ENCODE measurements at regions not wholly inside any gene's neighbourhood (a gene's known extent, or its start where the extent isn't known, plus 50 kb on each side); places are given as distances from the start of the nearest gene placed in this dataset.

DNA sequence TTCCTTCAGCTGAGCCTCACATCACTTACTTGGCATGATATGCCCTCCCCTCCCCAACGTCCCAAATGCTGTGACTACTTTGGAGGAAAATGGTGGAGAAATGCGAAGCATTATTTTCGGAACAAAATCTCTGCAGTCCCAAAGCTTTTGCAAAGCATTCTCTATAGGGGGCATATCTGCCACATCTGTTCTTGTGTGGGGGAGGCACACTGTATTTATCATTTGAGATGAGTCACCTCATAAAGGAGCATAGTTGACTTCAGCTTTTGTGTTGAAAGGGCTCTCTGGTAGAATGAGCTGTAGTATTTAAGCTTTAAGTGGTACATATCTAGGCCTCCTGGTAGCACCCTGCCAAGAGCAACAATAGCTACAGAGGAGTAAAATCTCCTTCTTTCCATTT, 447.5 kb downstream of the ADAMTS20 start:
- Mint-ChIP-seq H3K4me3 (no peak overlapping the region), H3K9me3 (peaks cover 0 to 8% (median 2%) of the 10 kb centered on the region in 11 donors), H3K4me1 (no peaks in the 10 kb centered on the region), H3K27ac (no peak overlapping the region), H3K27me3 (no peaks in the 10 kb centered on the region), H3K36me3 (peaks cover 0 to 3% (median 0%) of the 10 kb centered on the region in 5 donors)
- ATAC-seq (no peak), DNase-seq (no peak)
- H3K27ac ChIP-seq (ENCODE audit: low read depth, low read length) = no peak overlapping the region
- no peaks in the 10 kb centered on the region for H3K4me1 ChIP-seq (ENCODE audit: control insufficient read depth in 2 of 2, insufficient read depth in 2 of 2, low read length in 2 of 2)
- POLR2A ChIA-PET = no interaction called here
- H3K4me3 ChIP-seq (ENCODE audit: low read length) = no peak overlapping the region
- H3K9me3 ChIP-seq (ENCODE audit: control insufficient read depth in 2 of 3, low read length in 3 of 3) = no peaks in the 10 kb centered on the region
- intact Hi-C loops (cut with micrococcal nuclease) = no loop called here
- CTCF ChIA-PET = no interaction called here
- no peaks in the 10 kb centered on the region for H3K27me3 ChIP-seq (ENCODE audit: control insufficient read depth in 2 of 2, insufficient read depth in 2 of 2, low read length in 2 of 2)
- no peaks in the 10 kb centered on the region for H3K36me3 ChIP-seq (ENCODE audit: control insufficient read depth in 2 of 3, insufficient read depth in 3 of 3, low read length in 3 of 3)

DNA sequence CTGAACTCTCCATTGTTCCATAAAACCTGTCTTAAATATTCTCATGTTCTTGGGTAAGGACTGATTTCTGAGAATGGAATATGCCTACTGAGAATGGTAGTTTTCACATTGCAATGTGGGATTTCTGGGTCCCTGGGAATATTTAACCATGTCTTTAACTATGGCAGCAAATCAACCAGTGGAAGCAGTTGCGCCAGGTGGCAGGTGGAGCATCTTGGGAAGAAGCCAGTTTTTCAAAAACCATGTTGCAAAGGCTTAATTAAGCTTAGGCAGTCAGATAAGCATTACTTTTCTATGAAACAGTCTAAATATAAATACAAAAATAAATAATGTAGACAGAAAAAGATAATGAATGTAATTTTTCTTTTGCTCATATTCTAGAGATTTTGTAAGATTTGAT, 448.1 kb downstream of the ADAMTS20 start:
- H3K27ac ChIP-seq (ENCODE audit: low read depth, low read length) = no peak overlapping the region
- DNase-seq (no peak), ATAC-seq (no peak)
- no peaks in the 10 kb centered on the region for H3K27me3 ChIP-seq (ENCODE audit: control insufficient read depth in 2 of 2, insufficient read depth in 2 of 2, low read length in 2 of 2)
- no peaks in the 10 kb centered on the region for H3K27me3 Mint-ChIP-seq
- POLR2A ChIA-PET = no interaction called here
- peaks cover 0 to 6% (median 2%) of the 10 kb centered on the region in 11 donors for H3K9me3 Mint-ChIP-seq
- no peak overlapping the region for H3K27ac Mint-ChIP-seq
- no peaks in the 10 kb centered on the region for H3K4me1 Mint-ChIP-seq
- H3K4me3 Mint-ChIP-seq = no peak overlapping the region
- H3K4me3 ChIP-seq (ENCODE audit: low read length) = no peak overlapping the region
- intact Hi-C loops (cut with micrococcal nuclease) = no loop called here
- H3K36me3 ChIP-seq (ENCODE audit: control insufficient read depth in 2 of 3, insufficient read depth in 3 of 3, low read length in 3 of 3) = no peaks in the 10 kb centered on the region
- no peaks in the 10 kb centered on the region for H3K4me1 ChIP-seq (ENCODE audit: control insufficient read depth in 2 of 2, insufficient read depth in 2 of 2, low read length in 2 of 2)
- no peaks in the 10 kb centered on the region for H3K9me3 ChIP-seq (ENCODE audit: control insufficient read depth in 2 of 3, low read length in 3 of 3)
- CTCF ChIA-PET = no interaction called here
- peaks cover 0 to 3% (median 0%) of the 10 kb centered on the region in 5 donors for H3K36me3 Mint-ChIP-seq

DNA sequence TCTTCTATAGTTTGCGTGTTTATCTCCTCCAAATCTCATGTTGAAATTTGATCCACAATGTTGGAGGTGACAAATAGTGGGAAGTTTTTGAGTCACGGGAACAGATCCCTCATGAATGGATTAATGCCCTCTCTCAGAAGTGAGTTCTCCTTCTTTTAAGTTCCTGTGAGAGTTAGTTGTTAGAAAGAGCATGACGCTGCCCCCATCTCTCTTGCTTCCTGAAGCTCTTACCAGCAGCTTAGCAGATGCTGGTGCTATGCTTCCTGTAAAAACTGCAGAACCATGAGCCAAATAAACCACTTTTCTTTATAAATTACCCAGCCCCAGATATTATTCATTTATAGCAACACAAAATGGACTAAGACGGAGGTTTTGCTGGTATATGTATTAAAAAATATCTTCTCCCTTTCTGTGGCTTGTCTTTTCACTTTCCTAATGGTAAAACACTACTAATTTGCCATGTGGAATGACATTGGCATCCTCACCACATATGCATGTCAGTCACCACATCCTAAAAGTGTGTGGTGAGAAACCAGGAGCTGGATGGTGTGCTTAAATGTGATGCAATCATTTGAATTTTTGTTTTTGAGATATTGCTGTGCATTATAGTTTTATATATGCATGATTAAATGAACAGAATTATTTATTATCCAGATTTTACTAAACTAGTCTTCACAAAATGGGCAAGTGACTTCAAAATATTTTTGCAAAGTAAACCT, 449.3 kb downstream of the ADAMTS20 start:
- intact Hi-C loops (cut with micrococcal nuclease) = no loop called here
- no peaks in the 10 kb centered on the region for H3K36me3 ChIP-seq (ENCODE audit: control insufficient read depth in 2 of 3, insufficient read depth in 3 of 3, low read length in 3 of 3)
- Mint-ChIP-seq H3K36me3 (peaks cover 0 to 3% (median 0%) of the 10 kb centered on the region in 5 donors), H3K9me3 (peaks cover 0 to 6% (median 2%) of the 10 kb centered on the region in 11 donors), H3K27me3 (no peaks in the 10 kb centered on the region), H3K4me3 (no peak overlapping the region), H3K4me1 (no peaks in the 10 kb centered on the region), H3K27ac (no peak overlapping the region)
- no peak overlapping the region for H3K4me3 ChIP-seq (ENCODE audit: low read length)
- no peak for ATAC-seq
- H3K27ac ChIP-seq (ENCODE audit: low read depth, low read length) = no peak overlapping the region
- CTCF ChIA-PET = no interaction called here
- POLR2A ChIA-PET = no interaction called here
- no peaks in the 10 kb centered on the region for H3K27me3 ChIP-seq (ENCODE audit: control insufficient read depth in 2 of 2, insufficient read depth in 2 of 2, low read length in 2 of 2)
- H3K4me1 ChIP-seq (ENCODE audit: control insufficient read depth in 2 of 2, insufficient read depth in 2 of 2, low read length in 2 of 2) = no peaks in the 10 kb centered on the region
- no peak for DNase-seq
- H3K9me3 ChIP-seq (ENCODE audit: control insufficient read depth in 2 of 3, low read length in 3 of 3) = no peaks in the 10 kb centered on the region

DNA sequence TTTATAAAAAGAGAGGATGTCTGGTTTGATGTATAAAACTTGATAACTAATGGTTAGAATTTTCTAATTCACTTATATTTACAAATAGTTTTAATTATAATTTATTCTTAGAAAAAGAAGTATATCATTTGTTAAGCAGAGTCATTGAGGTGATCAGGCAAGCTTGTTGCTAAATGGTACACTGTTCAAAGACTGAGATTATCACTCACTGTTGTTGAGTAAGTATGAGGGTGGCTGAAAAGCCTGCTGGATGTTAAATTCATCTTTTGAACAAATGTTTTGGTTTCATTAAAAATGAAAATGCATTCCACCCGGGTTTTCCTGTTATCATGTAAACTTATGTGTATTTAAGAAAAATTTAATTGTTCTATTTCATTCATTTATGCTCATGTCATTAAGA, 451.8 kb downstream of the ADAMTS20 start:
- intact Hi-C loops (cut with micrococcal nuclease) = no loop called here
- Mint-ChIP-seq H3K36me3 (no peaks in the 10 kb centered on the region), H3K4me1 (no peaks in the 10 kb centered on the region)

DNA sequence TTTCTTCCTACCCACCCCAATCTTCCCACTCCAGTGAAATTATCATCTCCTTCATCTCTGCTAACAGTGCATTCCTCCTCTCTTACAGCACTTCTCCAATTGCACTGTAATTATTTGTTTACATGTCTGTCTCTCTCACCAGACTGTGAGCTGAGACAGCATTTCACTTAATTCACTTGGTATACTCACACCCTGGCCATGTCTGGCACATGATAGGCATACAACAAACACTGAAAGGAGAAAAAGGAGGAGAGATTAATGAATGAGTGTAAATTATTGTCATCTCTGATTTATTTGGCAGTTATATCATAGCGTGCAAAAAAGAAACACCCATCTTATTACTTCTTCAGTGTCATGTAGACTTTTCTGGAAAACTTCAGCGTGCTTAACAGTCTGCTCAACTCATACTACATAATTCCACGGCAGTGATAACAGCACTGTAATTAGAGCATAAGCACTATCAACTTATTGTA, 452.3 kb downstream of the ADAMTS20 start:
- Histone ChIP-seq H3K4me1 (ENCODE audit: control insufficient read depth in 2 of 2, insufficient read depth in 2 of 2, low read length in 2 of 2) (no peaks in the 10 kb centered on the region), H3K4me3 (ENCODE audit: low read length) (no peak overlapping the region), H3K9me3 (ENCODE audit: control insufficient read depth in 2 of 3, low read length in 3 of 3) (no peaks in the 10 kb centered on the region), H3K27ac (ENCODE audit: low read depth, low read length) (no peak overlapping the region), H3K27me3 (ENCODE audit: control insufficient read depth in 2 of 2, insufficient read depth in 2 of 2, low read length in 2 of 2) (no peaks in the 10 kb centered on the region), H3K36me3 (ENCODE audit: control insufficient read depth in 2 of 3, insufficient read depth in 3 of 3, low read length in 3 of 3) (no peaks in the 10 kb centered on the region)
- POLR2A ChIA-PET = no interaction called here
- Mint-ChIP-seq H3K9me3 (peaks cover 0 to 7% (median 0%) of the 10 kb centered on the region in 11 donors), H3K36me3 (no peaks in the 10 kb centered on the region), H3K4me1 (no peaks in the 10 kb centered on the region), H3K27me3 (no peaks in the 10 kb centered on the region), H3K27ac (no peak overlapping the region), H3K4me3 (no peak overlapping the region)
- intact Hi-C loops (cut with micrococcal nuclease) = no loop called here
- CTCF ChIA-PET = no interaction called here
- no peak for DNase-seq
- ATAC-seq = no peak

More for the DNA sequence above, 451.8 kb downstream of the ADAMTS20 start:
- ChIA-PET CTCF (no interaction called here), POLR2A (no interaction called here)
- Mint-ChIP-seq H3K4me3 (no peak overlapping the region), H3K9me3 (peaks cover 0 to 7% (median 0%) of the 10 kb centered on the region in 11 donors), H3K27me3 (no peaks in the 10 kb centered on the region), H3K27ac (no peak overlapping the region)
- no peak overlapping the region for H3K4me3 ChIP-seq (ENCODE audit: low read length)
- H3K27me3 ChIP-seq (ENCODE audit: control insufficient read depth in 2 of 2, insufficient read depth in 2 of 2, low read length in 2 of 2) = no peaks in the 10 kb centered on the region
- H3K4me1 ChIP-seq (ENCODE audit: control insufficient read depth in 2 of 2, insufficient read depth in 2 of 2, low read length in 2 of 2) = no peaks in the 10 kb centered on the region
- no peak for ATAC-seq
- no peak overlapping the region for H3K27ac ChIP-seq (ENCODE audit: low read depth, low read length)
- no peaks in the 10 kb centered on the region for H3K36me3 ChIP-seq (ENCODE audit: control insufficient read depth in 2 of 3, insufficient read depth in 3 of 3, low read length in 3 of 3)
- no peaks in the 10 kb centered on the region for H3K9me3 ChIP-seq (ENCODE audit: control insufficient read depth in 2 of 3, low read length in 3 of 3)
- no peak for DNase-seq

DNA sequence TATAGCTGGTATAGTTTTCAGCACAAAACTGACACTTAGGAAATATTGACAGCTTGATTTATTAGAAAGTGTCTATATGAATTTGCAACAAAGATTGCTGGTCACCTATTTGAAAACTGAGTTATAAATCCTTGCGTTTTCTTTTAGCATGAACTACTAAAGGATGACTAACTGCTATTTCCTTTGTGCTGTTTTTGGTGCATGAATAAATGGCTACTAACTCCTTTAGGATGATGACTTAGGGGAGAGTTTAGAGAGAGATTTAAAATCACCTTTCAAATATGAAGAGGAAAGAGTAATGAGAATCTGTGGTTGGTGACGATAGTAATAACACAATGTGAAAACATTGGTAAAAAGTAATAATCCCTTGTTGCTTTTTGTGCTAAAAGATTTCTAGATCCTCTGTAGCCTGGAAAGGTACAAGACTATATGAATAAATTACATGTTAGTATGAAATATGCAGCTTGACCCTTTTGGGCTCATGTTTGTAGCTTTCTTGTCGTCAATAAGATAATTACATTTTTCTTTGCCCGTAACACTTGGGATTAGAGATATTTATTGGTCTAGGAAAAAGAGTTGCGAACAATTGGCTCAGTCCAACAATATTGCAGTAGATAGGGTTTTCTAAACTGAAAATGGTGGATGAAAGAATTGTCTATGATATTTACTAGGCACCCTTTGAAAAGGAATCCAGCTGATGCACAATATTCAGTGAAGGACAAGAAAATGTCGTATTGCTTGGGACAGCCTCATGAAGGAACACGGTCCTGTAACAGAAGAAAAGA, 453.0 kb downstream of the ADAMTS20 start:
- no peaks in the 10 kb centered on the region for H3K9me3 ChIP-seq (ENCODE audit: control insufficient read depth in 2 of 3, low read length in 3 of 3)
- H3K27ac ChIP-seq (ENCODE audit: low read depth, low read length) = no peak overlapping the region
- ATAC-seq (no peak), DNase-seq (no peak)
- H3K27ac Mint-ChIP-seq = no peak overlapping the region
- peaks cover 0 to 7% (median 0%) of the 10 kb centered on the region in 11 donors for H3K9me3 Mint-ChIP-seq
- intact Hi-C loops (cut with micrococcal nuclease) = no loop called here
- H3K36me3 Mint-ChIP-seq = no peaks in the 10 kb centered on the region
- H3K4me3 Mint-ChIP-seq = no peak overlapping the region
- no peaks in the 10 kb centered on the region for H3K27me3 Mint-ChIP-seq
- no peaks in the 10 kb centered on the region for H3K4me1 ChIP-seq (ENCODE audit: control insufficient read depth in 2 of 2, insufficient read depth in 2 of 2, low read length in 2 of 2)
- no peaks in the 10 kb centered on the region for H3K4me1 Mint-ChIP-seq
- H3K27me3 ChIP-seq (ENCODE audit: control insufficient read depth in 2 of 2, insufficient read depth in 2 of 2, low read length in 2 of 2) = no peaks in the 10 kb centered on the region
- ChIA-PET POLR2A (no interaction called here), CTCF (interaction anchor here (0.7 kb wide), 1 partner anchor 9 kb away, joined by 3 read pairs; no protein-coding TSS in a partner anchor)
- no peak overlapping the region for H3K4me3 ChIP-seq (ENCODE audit: low read length)
- H3K36me3 ChIP-seq (ENCODE audit: control insufficient read depth in 2 of 3, insufficient read depth in 3 of 3, low read length in 3 of 3) = no peaks in the 10 kb centered on the region

DNA sequence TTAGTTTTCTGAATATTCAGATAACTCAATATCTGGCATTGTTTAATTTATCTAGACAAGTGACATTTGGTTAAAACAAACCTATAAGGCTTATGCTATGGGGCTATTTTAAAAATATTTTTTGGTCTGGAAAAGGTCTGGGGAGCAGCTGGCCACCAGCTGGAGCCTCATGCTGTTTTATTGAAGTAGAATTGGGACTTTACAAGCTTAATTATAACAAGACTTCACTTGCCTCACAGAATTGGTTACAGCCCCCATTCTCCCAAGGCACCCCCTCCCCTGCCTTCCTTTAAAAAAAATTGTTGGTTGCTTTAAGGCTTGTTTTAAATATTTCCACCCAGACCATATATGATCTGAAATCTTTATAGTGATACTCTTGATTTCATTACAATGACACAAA, 453.9 kb downstream of the ADAMTS20 start:
- Mint-ChIP-seq H3K9me3 (peaks cover 0 to 7% (median 0%) of the 10 kb centered on the region in 11 donors), H3K36me3 (no peaks in the 10 kb centered on the region), H3K27me3 (no peaks in the 10 kb centered on the region), H3K4me3 (no peak overlapping the region), H3K4me1 (no peaks in the 10 kb centered on the region), H3K27ac (no peak overlapping the region)
- ATAC-seq (no peak), DNase-seq (no peak)
- Histone ChIP-seq H3K9me3 (ENCODE audit: control insufficient read depth in 2 of 3, low read length in 3 of 3) (no peaks in the 10 kb centered on the region), H3K27me3 (ENCODE audit: control insufficient read depth in 2 of 2, insufficient read depth in 2 of 2, low read length in 2 of 2) (no peaks in the 10 kb centered on the region), H3K36me3 (ENCODE audit: control insufficient read depth in 2 of 3, insufficient read depth in 3 of 3, low read length in 3 of 3) (no peaks in the 10 kb centered on the region), H3K4me3 (ENCODE audit: low read length) (no peak overlapping the region), H3K27ac (ENCODE audit: low read depth, low read length) (no peak overlapping the region), H3K4me1 (ENCODE audit: control insufficient read depth in 2 of 2, insufficient read depth in 2 of 2, low read length in 2 of 2) (no peaks in the 10 kb centered on the region)
- intact Hi-C loops (cut with micrococcal nuclease) = no loop called here
- ChIA-PET POLR2A (no interaction called here), CTCF (no interaction called here)
